Stimulated activated CD8-positive, alpha-beta memory T cell treated with anti-CD3 and anti-CD28 coated beads, Interleukin-7, amount 100 ng/mL, for 48 hours (primary cell): ENCODE measurements at regions not wholly inside any gene's neighbourhood (a gene's known extent, or its start where the extent isn't known, plus 50 kb on each side); places are given as distances from the start of the nearest gene placed in this dataset.

Source experiments
- DNase-seq, 2 donors: peaks; one replicate each; pipeline ENCODE4 v3.0.0-alpha.2; 2020; ENCODE audit warnings: low read depth in 1 of 2; ENCODE audit errors: extremely low read depth in 1 of 2

DNA sequence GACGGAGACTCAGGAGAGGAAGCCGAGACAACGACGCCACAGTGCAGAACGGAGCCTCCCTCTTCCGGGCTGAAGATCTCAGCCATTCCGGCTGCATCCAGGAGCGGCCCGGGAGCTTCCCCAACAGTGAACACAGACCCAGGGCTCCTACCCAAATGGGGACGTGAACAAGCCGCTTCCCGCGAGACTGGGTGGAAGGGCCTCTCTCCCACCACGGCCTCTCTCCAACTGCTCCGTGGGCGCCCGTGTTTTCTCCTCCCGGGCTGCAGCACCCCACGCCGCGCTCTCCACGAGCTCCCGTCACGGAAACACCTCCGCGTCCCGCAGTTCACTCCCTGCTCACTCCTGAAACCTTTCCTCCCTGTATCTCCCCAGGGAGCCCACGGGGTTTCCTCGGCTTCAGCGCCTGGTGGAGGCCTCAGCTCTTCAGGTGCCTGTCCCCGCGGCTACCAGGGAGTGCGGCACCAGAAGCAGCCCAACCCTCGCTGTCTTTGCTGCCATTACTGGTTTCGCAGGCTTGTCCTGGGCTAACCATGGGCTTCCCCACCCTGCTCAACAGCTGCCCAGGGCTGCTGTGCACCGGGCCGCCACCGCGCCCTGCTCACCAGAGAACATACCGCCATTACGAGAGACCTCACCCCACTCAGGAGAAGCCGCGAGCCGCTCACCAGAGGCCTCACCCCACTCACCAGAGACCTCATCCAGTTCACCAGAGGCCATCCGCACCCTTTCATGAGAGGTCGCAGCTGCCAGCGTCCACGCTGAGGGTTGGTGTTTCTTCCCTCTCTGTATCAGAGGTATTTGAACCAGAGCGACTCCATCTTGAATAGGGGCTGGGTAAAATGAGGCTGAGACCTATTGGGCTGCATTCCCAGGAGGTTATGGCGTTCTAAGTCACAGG is 922.8 kb downstream of the QKI start:
- no peak for DNase-seq

DNA sequence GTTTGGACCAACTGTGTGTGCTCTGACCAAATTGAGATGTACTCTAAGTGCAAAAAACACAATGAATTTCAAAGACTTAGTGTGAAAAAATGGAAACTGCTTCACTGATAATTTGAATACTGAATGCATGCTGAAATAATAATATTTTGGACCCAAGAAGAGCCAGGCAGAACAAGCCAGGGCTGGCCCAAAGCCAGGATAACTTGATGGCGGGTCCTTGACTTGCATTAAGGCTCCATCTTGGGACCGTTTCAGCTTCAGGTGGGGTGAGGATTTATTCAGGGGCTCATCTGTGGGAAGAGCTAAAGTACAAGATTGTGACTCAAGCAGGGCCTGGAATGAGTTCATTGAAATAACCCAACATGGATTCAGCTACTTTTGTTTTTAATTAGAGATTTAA is 921.9 kb downstream of the QKI start:
- DNase-seq = no peak

DNA sequence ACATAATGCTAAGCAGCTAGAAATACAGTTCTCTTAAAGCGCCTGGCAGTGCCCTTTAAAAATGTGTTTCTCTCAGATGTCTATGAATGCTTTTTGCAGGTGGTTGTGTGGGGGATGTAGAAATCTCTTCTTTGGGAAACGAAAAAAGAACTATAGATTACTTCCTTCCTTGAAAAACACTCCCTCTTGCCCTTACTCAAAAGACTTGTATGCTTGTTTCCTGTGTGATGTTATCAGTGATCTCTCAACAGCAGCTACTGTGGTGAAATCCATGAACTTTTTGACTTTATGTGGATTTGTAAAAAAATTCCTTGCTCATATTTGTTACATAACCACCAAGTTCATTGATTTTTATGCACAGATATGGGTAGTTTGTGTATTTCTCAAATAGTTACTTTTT is 916.5 kb downstream of the QKI start:
- no peak for DNase-seq

DNA sequence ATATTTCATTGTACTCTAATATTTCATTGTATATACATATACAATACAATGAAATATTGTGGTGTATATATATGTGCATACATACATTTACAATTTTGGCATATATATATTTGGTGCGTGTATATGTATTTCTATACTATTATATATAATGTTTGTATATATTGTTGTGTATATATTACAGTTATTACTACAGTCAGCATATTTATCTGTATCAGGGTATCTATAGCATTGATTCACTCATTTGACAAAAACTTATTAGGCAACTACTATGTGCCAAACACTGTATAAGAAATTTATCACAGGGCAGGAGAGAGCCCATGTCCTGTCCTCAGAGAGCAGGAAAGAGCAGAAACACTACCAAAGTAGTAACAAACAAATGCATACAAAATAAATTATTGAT is 910.6 kb downstream of the QKI start:
- no peak for DNase-seq

DNA sequence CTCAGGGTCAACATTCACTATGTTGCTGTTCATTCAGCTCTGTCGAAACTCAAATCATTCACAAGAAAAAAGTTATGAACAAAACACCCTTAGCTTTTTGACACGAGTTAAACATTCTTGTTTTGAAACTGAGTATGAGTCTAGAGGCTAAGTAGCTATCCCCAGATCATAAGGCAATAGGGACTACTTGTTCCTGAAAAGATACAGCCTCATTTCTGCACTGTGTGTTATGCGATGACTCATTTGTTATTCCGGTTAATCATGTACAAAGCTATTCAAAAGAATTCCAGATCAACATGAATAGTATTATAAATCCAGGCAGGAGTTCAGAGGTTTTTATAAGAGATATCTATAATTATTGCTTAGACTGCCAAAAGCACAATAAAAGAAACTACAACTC is 908.0 kb downstream of the QKI start:
- DNase-seq = no peak

DNA sequence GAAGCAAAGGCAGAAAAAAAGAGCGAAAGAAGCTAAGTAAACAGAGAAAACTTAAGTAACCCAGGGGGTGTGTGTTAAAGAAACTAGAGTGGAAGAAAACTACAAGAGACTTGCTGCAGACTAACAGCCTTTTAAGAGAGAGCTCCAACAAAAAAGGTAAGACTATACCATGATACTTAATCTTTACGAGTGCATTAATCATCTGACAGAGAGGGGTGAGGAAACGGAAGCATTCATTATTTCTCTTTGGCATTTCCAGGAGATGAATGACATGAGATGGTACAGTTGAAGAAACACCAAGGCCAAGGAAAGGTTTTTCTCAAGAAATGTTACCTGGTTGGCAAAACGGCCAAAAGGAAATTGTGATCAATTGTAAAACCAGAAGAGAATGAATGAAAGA is 906.8 kb downstream of the QKI start:
- DNase-seq = no peak

DNA sequence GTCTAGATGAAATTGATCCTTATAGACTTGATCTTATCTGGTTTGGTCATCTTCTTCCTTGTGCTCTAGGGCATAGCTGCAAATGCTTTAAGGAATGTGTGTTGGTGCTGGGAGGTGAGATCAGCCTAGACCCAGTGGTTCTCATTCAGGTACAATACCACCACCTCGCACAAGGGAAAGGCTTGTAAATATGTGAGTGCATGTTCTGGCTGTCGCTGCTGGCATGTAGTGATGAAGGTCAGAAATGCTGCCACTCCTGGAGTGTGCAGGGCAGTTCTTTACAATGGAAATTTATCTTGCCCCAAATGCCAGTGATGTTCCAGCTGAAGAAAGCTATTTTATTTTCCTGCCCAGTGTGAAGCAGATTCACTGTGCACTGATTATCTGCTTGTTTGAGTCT is 900.9 kb downstream of the QKI start:
- DNase-seq = no peak

DNA sequence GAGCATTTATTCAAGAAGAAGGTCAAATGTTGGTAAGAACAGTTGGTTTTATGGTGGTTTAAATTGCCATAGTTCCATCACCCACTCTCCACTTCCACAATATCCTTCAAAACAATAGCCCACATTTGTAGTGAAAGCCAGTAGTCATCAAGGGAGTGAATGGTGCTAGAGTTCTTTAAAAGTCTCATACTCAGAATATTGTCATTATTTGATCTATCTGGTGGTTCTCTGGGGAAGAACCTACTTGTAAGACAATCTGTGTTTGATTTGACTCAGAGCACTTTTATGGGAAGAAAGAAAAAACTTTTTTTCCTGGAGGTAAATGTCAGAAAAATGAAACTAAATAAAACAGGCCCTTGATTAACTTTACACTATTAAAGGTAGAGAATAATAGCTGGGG is 893.8 kb downstream of the QKI start:
- DNase-seq = no peak

DNA sequence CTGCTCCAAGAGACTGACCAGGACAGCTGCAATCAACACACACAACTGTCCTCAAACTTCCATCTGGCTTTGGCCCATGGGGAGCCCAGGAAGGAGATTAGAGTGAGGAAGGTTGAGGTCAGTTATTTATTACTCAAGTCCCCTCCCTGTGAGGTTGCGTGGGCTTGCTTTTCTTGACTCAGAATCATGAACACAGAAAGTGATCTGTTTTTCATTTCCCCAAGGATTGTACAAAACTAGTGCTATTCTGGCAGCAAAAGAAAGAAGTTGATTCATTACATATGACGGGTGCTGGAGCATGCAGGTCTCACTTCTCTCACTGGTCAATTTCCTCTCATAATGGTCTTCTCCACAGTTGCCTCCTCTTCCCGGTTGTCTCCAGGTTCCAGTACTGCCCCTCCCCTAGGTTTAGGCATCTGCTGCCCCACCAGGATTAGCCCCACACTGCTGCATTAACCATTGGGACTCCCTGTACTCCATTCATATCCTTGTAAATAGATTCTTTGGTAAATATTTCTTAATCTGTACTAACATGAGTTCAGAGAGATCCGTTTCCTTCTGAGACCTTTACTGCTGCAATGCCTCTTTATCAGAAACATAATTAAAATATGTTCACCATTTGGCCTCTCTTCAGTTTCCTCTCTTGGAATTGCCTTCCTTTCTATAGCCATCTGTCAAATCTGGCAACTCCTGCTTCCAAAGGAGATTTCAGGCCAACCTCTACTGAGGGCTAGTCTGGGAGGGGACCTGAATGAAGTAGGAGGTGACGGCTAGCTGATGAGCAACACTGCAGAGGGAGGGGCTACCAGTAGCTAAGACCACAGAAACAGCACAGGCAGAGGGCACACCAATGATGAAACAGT is 888.8 kb downstream of the QKI start:
- no peak for DNase-seq

DNA sequence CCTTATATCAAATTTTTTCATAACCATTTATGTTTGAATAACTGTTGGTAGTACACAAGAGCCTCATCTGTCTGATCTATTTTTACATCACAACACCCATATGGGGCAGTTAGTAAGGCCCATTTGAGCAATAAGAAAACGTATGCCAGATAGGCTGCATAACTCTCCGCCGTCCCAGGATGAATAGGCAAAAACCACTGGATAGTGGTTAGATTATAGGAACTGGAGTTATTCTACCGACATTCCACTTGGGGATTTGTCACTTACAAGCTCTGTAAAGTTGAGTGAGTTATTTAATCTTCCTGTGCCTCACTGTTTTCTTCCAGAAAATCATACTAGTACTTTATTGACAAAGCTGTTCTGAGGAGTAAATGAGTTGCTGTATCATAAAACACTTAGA is 881.9 kb downstream of the QKI start:
- DNase-seq = no peak

DNA sequence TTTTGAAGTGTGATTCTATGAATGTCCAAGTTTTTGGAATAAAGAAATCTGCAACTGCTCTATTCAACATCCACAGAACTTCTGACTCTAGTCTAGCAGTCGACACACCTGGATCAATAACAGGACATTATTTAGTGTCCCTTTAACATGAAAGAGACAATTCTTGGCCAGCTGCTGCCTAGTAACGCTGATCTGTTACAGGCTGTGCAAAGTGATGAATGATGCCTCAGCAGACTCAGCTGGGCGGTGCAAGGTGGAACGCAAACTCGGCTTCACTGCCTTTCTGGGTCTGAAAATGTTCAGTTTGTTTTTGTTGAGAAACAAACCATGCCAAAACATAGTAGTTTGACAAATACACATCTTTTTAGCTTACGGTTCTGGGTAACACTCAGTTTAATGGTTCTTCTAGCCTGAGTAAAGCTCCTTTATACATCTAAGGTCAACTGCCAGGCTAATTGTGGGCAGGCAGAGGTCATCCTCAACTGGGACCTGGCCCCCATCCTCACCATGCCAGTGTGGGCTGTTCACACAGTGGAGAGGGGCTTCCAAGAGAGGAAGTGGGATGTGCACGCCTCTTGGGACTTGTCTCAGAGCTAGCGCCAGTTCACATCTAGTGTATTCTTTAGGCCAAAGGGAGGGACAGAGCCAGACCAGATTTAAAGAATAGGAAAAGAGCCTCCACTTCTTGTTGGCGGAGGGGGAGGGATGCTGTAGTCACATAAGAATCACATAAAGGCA is 879.7 kb downstream of the QKI start:
- DNase-seq = no peak

DNA sequence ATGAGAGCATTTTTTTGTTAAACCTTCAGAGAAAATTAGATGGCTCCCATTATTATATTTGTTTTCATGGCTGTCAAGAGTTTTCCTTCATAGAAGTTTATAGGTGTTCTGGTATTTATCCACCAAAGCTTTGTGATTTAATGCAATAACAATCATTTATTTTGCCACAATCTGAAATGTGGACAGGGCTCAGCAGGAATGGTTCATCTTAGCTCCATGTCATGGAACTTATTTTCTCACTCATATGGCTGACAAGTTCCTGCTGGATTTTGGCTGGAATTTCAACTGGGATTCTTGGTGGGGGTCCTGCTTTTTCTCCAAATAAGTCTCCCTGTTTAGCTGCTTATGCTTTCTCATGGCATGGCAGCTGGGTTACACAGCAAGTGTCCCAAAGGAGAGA is 876.7 kb downstream of the QKI start:
- no peak for DNase-seq

DNA sequence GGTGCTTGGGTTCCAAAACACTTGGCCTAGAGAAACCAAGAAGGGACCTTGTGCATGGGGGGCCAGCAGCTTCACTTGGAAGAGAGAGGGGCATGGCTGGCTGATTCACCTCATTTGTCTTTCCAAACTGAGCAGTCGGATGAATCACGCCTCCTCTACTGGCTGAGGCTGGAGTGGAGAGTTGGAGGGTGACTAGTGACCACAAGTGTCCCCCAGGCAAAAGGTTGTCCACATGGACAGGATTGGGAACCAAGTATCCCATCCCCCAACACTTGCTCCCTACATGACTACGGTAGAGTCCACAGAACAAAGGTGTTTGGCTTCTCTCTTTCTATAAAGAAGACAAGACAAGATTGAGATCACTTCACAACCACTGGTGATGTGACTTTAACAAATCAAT is 875.6 kb downstream of the QKI start:
- no peak for DNase-seq

DNA sequence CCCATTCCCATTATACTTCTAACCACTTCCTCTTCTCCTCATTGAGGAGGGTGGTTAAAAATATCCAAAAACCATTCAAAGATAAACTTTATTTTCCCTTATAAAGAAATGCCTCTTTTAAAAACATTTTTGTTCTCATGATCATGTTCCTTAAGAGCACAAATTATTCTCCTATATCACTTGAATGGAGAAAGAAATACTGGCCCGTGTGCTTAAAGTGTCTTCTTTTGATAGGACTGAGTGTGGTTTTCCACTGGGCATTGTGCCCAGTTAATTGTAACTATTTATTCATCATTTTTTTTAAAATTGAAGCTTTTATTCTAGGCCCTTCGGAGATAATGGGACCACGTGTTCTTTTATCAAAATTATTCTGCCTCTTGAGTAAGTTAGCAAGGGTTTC is 871.5 kb downstream of the QKI start:
- no peak for DNase-seq

DNA sequence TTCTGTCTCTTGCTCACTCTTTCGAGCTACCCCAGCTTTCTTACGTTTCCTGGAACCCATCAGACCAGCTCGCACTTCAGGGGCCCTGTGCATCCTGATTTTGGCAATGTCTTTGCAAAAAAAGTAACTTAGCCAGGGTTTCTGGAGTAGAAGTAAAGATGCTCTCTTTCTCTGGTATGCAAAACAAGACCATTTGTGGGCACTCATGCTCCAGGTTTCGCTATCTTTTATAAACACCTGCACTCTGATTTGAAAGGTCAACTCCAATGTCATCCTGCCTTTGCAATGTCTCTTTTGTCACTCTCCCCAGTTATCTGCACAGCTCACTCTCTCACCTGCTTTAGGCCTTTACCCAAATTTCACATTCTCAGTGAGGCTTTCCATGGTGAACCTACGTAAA is 869.1 kb downstream of the QKI start:
- DNase-seq = no peak

DNA sequence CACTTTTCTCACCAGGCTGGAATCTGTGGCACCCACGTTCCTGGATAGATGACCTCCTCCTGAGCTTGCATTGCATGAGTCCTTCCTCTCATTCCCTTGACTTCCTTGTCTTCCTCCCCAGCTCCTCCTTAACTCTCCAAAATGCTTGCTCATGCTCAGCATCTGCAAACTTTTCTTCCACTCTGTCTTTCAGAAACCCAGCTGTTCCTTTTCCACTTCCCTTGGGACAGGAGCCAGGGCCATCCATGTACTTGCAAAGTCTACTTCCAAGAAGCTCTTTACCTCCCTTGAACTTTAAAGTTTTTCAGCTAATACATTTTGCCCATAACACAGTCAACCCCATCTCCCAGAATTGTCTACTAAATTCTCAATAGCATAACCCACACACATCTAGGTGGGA is 861.7 kb downstream of the QKI start:
- no peak for DNase-seq

DNA sequence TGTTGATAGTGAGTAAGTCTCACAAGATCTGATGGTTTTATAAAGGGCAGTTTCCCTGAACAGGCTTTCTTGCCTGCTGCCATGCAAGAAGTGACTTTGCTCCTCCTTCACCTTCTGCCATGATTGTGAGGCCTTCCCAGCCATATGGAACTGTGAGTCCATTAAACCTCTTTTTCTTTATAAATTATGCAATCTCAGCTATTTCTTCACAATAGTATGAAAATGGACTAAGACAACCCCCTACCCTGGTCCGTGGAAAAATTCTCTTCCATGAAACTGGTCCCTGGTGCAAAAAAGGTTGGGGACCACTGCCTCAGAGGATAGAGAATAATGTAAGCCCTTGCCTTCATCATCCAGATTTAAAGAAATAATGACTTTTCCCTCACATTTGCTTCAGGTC is 861.3 kb downstream of the QKI start:
- no peak for DNase-seq

DNA sequence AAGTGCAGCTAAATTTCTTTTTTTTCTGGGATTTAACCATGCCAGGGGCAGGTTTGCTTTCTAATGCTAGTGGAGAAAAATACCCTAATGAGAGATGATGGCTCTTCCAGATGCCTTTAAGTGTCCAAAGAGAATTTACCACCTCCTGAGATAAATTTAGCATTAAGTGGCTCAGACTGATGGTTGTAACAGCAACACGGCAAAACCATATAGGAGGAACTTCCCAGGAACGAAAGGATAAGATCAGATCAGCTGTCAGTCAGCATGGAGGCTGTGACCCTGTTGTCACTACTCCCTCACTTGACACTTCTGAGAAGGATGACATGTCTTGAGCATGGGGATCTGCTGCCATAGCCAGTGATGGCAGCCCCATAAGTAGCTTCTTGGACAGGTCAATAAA is 860.0 kb downstream of the QKI start:
- no peak for DNase-seq

DNA sequence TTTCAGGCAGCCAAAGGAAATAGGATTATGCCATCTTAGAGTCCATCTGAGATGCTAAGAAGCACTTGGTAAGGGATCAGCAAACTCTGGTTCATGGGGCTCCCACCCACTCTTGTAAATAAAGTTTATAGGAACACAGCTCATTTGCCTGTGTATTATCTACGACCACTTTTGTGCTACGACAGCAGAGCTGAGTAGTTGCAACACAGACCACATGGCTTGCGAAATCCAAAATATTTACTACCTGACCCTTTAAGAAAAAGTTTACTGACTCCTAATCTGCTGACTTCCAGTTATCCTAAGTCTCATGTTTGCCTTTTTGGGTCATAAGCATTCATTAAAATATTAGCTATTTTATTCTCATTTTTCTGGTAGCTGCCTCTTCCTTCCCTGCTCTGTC is 859.0 kb downstream of the QKI start:
- no peak for DNase-seq

DNA sequence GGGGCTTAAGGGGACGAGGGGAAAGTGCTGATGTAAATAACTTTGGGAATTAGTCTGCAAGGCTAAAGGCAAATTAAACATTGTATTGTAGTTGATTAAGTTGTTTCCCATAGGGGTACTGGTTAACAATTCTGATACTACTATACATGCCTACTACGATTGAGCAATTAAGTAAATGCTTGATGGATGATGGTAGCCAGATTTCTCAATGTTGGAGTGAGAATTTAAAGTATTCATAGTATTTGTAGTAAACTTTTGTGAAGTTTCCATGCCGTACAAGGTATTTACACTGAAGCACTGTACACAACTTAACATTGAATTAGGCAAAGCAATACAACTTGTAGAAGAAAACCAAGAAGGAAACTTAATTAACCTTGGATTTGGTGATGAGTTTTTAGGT is 852.3 kb downstream of the QKI start:
- DNase-seq = no peak

DNA sequence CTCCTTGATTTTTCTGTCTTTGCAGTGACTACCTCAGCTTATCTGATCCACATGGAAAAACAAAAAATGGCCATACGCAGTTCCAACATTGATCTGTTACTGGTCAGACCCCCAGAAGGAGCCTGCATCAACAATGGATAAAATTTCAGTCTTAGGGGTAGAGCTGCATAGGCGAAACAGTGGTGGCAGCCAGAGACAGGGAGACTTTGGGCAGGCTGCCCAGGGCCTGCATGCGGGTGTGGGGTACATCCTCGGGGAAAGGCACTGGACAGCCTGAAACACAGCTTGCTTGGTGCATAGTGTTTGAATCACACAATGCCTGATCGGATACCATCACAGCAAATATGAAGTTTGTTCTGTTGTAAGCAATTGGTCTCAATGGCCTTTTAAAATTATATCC is 847.8 kb downstream of the QKI start:
- no peak for DNase-seq

DNA sequence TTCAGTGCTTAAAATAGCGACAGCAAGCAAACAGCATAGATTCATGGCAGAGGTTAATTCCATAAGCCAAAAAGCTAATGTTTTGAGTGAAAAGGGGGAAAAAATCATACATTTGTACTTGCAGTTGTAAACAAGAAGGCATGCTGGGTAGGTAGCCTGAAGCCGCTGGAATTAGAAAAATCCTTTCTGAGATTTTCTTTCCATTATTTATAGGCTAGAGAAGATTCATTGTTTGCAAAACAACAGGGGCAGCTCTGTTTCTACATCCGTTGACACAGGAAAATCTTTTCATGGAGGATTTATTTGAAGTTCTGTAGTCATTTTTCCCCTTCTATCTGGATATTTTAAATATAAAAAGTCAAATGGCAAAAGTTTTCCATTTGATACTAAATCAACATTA is 843.9 kb downstream of the QKI start:
- no peak for DNase-seq
